Kidney capillary endothelial cell (primary cell): ENCODE measurements at regions not wholly inside any gene's neighbourhood (a gene's known extent, or its start where the extent isn't known, plus 50 kb on each side); places are given as distances from the start of the nearest gene placed in this dataset.

Experiments used
- DNase-seq: peaks from one replicate; pipeline ENCODE4 v3.0.0-alpha.2; 2018; ENCODE audit warnings: low spot score

DNA sequence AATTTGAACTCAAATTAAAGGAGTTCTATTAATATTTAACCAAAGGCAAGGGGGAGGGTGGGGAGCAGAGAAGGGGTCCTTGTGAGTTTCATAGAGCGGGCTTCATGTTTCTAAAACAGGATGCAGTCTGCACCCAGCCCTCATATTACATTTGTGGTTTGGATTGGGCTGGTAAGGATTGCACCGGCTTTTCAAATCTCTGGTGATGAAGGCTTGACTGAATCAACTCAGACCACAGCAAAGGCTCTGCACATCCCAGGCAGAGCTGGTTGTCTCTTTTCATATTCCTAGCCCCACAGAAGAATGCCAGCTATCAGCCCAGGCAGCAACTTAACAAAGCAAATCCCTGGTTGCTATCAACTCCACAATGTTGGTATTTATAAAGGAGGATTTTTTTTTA lies 1221.4 kb downstream of the VRK1 start:
- DNase-seq = no peak

DNA sequence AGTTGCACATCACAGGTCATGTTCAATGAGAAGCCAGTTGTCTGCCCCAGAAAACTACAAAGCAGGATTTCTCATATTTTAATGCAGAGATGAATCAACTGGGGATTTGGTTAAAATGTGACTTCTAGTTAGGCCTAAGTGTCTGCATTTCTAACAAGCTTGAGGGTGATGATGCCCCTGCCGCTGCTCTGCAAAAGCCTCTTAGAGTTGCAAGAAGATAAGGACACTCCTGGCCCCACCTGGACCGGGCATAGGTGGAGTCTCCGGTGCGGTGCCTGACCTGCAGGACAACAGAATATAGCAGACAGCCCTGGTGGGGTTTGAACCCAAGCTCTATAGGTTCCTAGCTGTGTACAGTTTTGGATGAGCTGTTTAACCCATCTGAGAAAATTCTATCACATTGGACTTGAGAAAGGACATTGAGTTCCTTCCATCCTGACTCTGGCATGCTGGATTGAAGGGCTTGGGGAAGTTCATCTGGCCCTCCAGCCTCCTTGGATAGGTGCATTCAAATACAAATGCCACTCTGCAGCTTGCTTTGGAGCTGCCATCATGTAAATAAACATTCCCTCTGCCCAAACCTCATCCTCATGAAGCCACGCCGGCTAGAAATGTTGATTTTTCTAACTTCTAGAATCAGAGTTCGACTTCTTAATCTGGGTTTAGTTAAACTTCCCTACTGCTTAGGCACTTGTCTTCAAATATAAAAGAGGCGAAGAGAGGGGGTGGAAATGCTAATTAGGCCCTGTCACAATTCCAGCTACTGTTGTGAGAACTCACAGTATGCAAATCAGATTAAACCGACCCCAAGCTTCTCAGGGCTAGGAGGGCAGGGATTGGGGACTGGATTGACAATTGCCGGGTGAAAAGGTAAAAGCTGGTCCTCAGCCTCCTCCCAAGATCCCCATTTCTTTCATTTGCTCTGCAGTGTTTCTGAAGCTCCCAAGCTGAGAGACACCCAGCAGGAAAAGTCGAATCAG lies 1225.6 kb downstream of the VRK1 start:
- no peak for DNase-seq

DNA sequence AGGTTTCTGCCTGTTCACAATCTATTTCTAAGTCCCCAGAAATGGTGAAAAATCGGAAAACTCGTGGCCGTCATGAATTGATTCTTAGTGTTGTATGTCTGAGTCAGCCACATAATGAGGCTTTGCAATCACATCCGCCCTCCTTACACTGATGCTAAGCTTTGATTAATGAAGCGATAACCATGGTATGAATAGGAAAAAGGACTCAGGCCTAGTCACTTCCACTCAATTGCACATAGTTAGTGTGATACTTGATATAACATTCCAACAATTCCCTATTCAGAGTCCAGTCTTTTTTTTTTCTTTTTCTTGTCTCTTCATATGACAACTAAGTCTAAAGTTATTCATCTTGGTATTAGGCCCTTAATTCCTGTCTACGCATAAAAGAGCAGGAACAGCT lies 1231.0 kb downstream of the VRK1 start:
- DNase-seq = no peak

DNA sequence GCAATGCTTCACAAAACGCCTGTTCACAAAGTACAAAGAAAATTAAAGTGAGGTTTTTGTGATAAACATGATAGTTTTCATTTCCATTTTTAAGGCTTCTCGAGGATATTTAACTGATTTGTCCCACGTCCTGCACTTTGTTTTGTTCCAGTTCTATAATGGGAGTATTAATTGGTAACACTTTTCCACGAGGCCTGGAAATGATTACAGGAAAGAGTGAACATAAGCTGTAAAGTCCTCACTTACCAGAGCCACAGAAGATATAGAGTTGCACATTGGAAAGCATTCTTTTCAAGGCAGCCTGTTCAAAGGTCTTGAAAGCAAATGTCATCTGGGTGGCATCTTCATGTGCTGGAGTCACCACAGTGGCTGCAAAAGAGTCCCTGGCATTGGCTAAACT lies 1236.6 kb downstream of the BCL11B start:
- no peak for DNase-seq

DNA sequence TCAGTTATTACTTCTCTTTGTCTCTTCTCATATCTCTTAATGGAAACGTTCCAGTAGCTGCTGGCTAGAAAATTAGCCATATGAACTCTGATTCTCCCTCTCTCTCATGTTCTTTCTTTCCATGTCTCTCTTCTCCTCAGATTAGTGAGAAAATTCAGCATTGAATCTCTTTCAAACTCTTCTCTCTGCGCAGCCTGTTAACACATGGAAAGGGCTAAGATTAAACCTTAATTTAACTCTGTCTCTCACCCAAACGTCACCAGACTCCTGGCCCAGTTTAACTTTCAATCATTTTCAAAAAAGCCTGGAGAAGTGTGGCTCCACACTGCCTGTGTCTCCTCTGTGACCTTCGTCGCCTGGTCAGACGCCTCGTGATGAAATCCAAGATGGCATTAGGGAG lies 1234.2 kb downstream of the BCL11B start:
- DNase-seq = no peak

DNA sequence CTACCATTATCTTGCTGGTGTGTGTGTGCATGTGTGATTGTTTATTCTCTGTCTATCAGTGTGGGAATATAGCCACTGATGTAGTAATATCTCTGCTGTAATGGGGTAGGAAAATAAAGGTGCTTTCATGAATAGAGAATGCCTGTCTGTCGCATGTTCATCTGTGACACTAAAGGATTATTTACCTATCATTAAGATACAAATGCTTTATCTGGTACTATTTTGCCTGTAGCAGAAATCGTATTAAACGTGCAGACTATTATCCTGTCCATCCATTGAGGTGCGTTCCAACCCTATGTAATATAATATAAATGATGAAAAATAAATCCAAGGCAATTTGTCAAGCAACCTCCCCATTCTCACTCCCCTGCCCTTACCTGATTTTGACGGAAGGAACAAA lies 1215.1 kb downstream of the BCL11B start:
- no peak for DNase-seq

DNA sequence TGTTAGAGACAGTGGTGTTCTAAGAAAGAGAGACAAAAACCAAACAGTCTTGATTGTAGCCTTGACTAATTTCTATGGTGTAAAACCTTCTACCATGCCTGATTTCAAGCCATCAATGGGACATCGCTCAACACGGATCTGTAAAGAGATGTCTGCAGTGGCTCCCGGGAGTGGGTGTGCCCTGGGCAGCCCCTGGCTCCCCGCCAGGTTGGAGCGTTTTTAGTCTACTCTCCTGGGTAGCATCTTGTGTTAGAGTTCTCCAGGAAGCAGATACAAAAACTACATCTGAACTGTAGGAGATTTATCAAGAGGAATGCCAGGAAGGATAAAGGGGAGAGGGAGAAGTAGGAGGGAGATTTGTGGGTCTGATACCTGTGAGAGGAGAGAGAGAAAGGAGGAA lies 1212.9 kb downstream of the BCL11B start:
- no peak for DNase-seq

DNA sequence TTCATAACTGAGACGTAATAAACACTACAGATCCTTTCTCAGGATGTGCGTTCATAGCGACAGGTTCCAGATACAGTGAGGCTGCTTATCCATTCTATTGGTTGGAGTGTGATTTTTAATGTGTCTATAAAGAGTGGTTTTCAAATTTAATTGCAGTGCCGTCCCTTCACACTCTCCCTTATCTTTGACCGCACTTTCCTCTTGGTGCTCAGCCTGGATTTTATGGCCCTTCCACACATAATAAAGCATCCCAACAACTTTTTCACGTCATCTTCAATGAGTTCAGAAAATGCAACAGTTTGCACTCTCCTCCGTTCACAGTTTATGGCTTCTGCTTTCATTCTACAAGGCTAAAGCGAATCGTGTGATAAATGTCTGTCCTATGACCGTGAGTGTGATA lies 1209.9 kb downstream of the BCL11B start:
- DNase-seq = no peak

DNA sequence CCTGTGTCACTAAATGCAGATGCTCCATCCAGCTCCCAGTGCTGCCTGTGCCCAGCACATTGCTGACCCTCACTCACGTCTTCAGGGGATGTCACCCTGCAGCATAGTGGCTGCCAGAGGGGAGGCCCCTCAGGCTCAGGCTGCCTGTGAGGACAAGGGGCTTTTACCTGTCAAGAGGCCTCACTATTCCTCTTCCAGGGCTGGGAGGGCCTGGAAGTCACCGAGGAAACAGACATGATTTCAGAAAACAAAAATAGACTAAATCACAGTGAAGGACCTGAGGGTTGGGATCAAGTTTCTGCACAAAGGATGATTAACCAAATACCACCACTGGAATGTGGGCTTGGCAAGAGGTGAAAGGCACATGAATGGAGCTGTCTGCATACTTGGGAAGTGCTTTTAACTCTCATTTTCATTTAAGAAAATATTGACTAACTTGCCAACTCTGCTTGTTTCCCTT lies 1202.3 kb downstream of the BCL11B start:
- DNase-seq = no peak

DNA sequence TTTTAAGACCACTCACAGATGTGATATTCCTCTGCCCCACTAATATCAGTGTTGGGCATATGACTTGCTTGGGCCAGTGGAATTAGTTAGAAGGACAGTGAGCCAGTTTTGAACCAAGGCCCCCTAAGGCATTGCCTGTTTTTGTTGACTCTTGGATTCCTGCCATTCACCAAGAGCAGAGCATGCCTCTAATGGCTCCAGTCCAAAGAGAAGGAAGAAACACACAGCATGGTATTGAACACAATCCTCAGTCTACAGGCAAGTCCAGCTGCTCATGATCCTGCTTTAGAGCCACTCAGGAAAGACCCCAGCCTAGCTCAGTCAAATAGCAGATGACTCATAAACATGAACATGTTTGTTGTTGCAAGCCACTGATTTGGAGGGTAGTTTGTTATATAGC lies 1201.5 kb downstream of the BCL11B start:
- DNase-seq = no peak

DNA sequence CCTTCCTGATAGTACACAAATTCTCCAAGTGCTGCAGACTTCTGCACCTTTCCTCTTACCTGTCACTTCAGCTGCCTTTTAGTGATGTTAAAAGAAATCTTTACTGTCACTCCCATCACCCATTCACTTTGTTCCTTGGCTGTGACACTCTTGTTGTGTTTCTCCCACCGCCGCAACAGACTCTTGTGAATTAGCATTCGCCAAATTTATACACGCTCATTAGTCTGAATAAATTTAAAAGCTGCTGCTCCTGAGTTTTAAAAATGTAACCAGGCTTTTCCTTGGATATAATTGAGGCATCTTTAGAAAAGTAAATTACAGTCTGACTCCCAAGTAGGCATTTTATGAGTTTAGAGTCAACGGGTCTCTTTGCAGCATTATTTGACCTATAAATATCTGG lies 1197.9 kb downstream of the BCL11B start:
- no peak for DNase-seq

DNA sequence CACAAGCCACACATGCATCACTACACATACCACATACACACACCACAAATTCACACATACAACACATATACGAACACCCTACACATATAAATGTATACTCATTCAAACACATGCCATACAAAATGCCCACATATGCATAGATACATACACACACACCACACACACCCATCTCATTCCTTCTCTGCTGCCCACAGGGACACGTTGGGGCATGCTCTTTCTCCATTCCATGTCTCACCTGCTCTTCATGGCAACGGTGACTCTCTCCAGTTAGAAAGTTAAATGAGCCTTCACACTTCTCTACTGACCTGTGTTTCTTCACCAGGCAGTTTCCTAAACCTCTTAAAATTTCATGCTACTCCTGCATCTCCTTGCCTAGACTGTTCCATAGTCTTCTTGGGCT lies 1194.8 kb downstream of the BCL11B start:
- DNase-seq = no peak

DNA sequence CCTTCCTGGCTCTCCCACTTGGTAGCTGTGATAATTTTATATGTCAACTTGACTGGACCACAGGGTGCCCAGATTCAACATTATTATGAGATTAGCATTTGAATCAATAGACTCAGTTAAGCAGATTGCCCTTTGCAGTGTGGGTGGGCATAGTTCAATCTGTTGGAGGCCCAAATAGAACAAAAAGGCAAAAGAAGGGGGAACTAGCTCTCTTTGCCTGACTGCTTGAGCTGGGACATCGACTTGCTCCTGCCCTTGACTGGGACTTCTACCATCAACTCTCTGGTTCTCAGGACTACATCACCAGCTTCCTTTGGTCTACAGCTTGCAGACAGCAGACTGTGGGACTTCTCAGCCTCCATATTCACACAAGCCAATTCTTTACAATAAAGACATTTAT lies 1189.2 kb downstream of the BCL11B start:
- DNase-seq = no peak

DNA sequence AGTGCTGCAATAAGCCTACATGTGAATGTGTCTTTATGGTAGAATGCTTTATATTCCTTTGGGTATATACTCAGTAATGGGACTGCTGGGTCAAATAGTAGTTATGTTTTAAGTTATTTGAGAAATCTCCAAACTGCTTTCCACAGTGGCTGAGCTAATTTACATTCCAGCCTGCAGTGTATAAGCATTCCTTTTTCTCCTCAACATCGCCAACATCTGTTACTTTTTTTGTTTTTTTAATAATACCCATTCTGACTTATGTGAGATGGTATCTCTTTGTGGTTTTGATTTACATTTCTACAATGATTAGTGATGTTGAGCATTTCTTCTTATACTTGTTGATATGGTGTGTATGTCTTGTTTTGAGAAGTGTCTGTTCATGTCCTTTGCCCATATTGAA lies 1186.2 kb downstream of the BCL11B start:
- no peak for DNase-seq

DNA sequence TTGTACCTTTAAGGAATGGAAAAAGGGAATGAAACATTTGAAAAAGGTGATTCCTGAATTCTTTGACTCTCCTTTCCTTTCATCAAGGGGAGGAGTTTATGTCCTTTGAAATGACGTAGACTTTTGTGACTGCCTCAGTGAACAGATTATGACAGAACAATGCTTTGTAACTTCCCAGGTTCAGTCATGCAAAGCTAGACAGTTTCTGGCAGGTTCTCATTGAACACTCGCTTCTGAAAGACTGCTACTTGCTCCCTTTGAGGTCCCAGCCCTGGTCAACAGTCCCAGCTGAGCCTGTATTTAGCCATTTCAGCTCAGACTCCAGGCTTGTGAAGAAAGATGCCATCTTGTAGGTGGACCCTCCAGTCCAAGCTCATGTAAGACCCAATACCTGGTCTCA lies 1178.9 kb downstream of the BCL11B start:
- DNase-seq = no peak

DNA sequence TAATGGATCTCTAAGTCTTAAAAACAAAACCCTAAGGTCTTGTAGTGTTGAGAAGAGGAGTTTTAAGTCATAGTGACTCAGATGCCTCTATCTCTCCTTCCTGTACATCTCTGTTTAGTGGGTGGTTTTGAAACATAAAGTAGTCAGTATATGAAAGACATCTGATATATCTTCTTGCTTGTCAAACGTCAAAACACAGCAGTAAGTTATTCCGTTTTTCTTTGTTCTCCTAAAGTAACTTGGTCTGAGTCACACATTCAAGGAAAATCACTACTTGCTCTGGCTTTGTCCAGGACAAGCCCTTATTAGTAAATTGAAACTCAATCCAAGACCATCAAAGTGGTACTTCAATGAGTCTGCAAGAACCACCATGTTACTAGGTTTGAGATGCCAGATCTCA lies 1172.5 kb downstream of the BCL11B start:
- no peak for DNase-seq

DNA sequence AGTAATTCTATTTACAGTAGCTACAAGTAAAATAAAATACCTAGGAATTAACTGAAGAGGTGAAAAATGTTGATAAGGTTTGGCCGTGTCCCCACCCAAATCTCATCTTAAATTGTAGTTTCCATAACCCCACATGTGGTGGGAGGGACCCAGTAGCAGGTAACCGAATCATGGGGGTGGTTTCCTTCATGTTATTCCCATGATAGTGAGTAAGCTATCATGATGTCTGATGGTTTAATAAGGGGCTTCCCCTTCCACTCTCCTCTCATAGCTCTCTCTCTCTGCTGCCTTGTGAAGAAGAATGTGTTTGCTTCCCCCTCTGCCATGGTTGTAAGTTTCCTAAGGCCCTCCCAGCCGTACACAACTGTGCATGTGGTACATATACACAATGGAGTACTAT lies 1170.7 kb downstream of the BCL11B start:
- no peak for DNase-seq

DNA sequence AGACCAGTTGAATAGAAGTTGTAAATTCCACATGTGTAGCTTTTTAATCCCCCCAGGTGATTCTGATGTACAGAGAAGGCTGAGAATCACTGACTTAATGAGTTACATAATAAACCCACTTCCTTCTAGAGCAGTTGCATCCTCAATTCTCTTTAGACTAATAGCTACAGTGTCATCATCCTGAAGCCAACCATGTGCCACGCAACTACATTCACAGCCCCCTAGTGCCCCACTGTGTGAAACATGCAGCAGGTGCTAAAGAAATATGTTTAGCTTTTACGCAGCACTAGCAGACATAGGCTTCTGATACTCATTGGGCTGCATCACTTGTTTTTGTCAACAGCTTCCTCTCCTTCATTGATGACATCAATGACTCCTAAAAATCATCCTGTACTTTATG lies 1168.3 kb downstream of the BCL11B start:
- DNase-seq = no peak

DNA sequence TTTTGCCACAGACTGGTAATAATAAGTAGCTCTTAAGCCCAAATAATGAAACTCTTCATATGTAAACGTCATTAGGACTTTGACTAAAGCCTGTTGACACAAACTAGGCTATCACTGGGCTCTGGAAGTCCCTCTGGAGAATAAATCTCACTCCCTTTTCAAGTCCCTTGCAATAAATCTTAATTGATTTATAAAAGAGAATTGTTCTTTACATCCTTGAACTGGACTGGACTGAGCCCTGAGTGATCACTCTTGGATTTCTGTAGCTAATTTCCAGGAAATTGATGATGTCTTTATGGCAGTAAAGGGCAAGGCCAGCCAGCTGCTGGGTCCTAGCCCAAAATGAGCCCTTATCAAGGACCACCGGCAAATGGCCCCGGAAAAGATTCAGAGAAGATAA lies 1162.7 kb downstream of the BCL11B start:
- no peak for DNase-seq

DNA sequence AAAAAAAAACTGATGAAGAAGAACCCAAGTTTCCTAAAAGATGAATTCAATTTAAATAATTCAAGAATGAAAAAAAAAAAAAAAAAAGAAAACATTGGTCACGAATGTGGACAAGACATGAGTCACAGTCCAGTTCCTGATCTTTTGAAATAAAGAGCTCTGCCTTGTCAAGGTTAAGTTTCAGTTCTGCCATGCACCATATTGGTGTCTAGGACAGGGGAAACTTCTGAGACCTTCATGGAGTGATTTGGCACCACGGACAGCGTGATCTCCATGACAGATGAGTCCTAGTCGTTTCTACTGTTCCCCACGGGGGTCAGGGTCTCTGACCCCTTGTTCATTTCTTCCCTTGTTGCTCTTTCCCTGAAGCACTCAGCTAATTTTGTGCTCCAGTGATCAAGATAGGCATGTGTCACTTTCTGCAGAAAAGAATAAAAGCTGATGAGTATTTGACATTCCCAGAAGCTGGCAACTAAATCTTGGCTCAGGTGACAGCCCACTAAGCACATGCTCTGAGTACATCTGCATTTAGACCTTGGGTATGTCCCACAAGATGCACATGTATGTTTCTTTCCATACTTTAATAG lies 1159.7 kb downstream of the BCL11B start:
- no peak for DNase-seq

DNA sequence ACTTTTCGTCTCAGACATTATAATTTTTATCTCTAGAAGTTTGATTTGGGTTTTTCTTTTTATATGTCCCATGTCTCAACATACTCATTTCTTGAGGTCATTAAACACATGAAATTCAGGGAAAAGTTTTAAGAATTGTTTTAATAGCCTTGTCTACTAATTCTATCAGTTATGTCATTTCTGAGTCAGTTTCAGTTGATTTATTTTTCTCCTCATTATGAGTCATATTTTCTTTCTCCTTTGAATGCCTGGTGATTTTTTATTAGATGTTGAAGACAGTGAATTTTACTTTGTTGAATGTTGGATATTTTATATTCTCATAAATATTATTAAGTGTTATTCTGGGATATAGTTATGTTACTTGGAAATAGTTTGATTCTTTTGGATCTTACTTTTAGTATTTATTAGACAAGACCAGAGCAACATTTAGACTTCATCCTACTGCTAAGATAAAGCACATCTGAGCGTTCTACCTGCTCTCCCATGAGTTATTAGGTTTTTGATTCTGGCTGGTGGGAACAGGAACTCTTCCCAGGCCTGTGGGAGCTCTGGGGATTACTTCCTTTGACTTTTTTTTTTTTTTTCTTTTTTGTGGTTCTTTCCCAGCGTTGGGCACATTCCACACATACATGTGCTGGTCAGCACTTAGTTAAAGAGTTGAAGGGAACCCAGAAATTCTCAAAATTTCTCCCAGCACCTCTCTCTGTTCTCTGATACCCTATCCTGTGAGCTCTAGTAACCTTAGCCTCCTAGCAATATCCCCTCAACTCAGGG lies 1157.7 kb downstream of the BCL11B start:
- no peak for DNase-seq

DNA sequence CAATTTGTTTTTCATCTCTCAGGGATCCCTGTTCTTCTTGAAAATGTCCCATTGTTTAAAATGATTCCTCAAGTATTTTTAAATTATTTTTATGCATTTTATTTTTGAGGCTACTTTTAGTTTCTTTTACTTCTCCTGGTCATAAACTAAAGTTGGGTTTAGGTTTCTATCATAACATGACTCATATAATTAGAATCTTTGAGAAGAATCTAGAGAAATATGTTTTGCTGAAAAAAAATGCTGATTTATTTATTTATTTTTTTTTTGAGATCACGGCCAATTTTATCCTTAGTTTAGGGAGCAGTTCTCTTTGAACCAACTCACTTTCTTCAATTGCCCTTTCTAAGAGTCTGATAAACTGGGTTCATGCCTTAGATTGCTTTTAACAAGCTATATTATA lies 1157.1 kb downstream of the BCL11B start:
- DNase-seq = no peak

DNA sequence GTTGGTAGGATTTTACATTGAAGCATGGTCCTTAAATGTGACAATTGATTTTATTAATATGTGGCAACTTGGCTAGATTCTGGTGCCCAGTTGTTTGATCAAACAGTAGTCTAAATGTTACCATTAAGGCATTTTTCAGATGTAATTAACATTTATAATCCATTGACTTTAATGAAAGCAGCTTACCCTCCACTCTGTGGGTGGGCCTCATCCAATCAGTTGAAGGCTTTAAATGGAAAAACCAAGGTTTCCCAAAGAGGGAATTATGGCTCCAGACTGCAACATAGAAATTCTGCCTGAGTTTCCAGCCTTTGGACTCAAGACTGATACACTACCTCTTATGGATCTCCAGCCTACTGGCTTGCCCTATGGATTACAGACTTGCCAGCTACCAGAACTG lies 1153.2 kb downstream of the BCL11B start:
- DNase-seq = no peak
